Upper lobe of left lung (tissue), 6 donors: ENCODE measurements at regions not wholly inside any gene's neighbourhood (a gene's known extent, or its start where the extent isn't known, plus 50 kb on each side); places are given as distances from the start of the nearest gene placed in this dataset.

Source experiments
- ATAC-seq, 2 donors: fragments of 200-7000 bp; cut with Tn5 transposase; one replicate each; pipeline ENCODE4 v1.9.1; 2022; ENCODE audit warnings: mild to moderate bottlenecking in 2 of 2, moderate library complexity in 2 of 2; ENCODE audit not compliant: low FRiP score in 2 of 2
- DNase-seq, 2 donors: peaks; one replicate each; pipeline ENCODE4 v3.0.0-alpha.2; 2019 to 2020
- H3K27ac ChIP-seq, 4 donors: fragments of 200-600 bp; sonication (generic); one replicate each; pipeline ENCODE4 v1.5.1; 2016 to 2019
- H3K27me3 ChIP-seq, 4 donors: fragments of 200-600 bp; sonication (generic); one replicate each; pipeline ENCODE4 v1.5.1; 2017 to 2019
- H3K36me3 ChIP-seq, 4 donors: fragments of 200-600 bp; sonication (generic); one replicate each; pipeline ENCODE4 v1.5.1; 2016 to 2019
- H3K4me1 ChIP-seq, 4 donors: fragments of 200-600 bp; sonication (generic); one replicate each; pipeline ENCODE4 v1.5.1; 2018 to 2019
- H3K4me3 ChIP-seq, 4 donors: fragments of 200-600 bp; sonication (generic); one replicate each; pipeline ENCODE4 v1.5.1; 2017 to 2019; ENCODE audit warnings: mild to moderate bottlenecking in 2 of 4, moderate library complexity in 1 of 4
- H3K9me3 ChIP-seq, 4 donors: fragments of 200-600 bp; sonication (generic); one replicate each; pipeline ENCODE4 v1.5.1; 2018 to 2019
- CTCF ChIP-seq, 6 experiments: fragments of 450-650 bp in 4 of 6; fragments of 200-600 bp in 2 of 6; sonication (generic) in 2 of 6; IDR thresholded peaks; one replicate each; pipeline ENCODE4 v1.5.1; 2016 to 2019; ENCODE audit warnings: antibody characterized with exemption in 6 of 6
- EP300 ChIP-seq, 4 donors: sonication (generic); formaldehyde crosslinking; IDR thresholded peaks; one replicate each; pipeline ENCODE4 v1.5.1; 2017; ENCODE audit warnings: antibody characterized with exemption in 4 of 4, control low read depth in 2 of 4
- POLR2A ChIP-seq, 4 donors: fragments of 450-650 bp; IDR thresholded peaks; one replicate each; pipeline ENCODE4 v1.5.1; 2016 to 2017; ENCODE audit warnings: antibody characterized with exemption in 4 of 4, mild to moderate bottlenecking in 2 of 4
- POLR2AphosphoS5 ChIP-seq, 2 donors: sonication (generic); formaldehyde crosslinking; IDR thresholded peaks; one replicate each; pipeline ENCODE4 v1.5.1; 2017; ENCODE audit warnings: antibody characterized with exemption in 2 of 2
- WGBS, 2 donors: methylation state at CpG; one replicate each; pipeline ENCODE4 v1.1.5; 2017 to 2018; 5-methylcytosine and 5-hydroxymethylcytosine counted together
- donor health status: DM: no; HTN: no; CAD: no; lungs with moderate emphysema.
- donor health status: DM: no; HTN: yes; CAD: no; lungs with severe emphysema.

DNA sequence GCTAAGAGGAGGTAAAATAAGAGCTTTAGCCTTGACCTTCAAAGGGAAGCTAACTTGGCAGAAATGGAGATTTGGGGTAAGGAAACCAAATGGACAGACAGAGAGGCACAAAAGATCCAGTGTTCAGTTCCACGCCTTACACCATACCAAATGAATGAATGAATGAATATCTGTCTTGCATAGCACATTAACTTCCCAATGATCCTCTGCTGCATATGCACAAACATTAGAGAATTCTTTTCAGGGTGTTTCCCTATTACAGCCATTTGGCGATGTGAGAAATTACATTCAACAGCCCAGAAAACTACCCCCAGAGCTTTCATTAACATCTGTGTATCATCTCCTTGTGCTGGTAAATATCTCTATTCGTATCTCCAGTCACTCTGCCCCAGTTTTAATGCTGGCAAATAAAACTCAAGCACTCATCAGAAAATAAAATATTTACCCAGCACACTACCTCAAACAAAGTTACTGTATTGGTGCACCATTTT is 1056.2 kb downstream of the SORCS3 start:
- Histone ChIP-seq H3K27me3 (no peaks in the 10 kb centered on the region), H3K27ac (no peak overlapping the region), H3K4me1 (no peaks in the 10 kb centered on the region), H3K9me3 (no peaks in the 10 kb centered on the region), H3K4me3 (no peak overlapping the region), H3K36me3 (no peaks in the 10 kb centered on the region)
- DNase-seq = no peak
- no peak for ATAC-seq
- 69 to 71% methylated on average over 3 of the region's 3 CpGs for WGBS, 2 donors
- TF ChIP-seq CTCF (IDR thresholded peaks at IDR 0.05) = no peak

DNA sequence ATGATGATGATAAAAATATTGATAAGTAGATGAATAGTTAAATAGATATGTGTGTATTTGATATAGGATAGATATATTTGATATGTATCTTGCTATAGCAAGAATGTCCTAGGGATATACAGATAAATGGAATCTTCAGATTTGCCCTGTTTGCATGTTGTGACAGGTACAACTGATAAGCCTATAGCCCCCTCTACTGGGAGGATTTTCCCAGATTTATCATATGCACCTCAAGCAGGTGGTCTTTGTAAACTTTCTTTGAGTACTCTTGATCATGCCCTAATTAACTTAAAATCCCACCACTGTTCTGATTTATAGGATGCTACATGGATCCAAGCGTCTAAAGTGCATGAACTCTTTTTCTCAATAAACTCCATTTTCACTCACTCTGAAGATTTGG is 1050.7 kb downstream of the SORCS3 start:
- DNase-seq = no peak
- TF ChIP-seq POLR2AphosphoS5 (IDR thresholded peaks at IDR 0.05) (no peak), POLR2A (IDR thresholded peaks at IDR 0.05) (no peak), EP300 (IDR thresholded peaks at IDR 0.05) (no peak), CTCF (IDR thresholded peaks at IDR 0.05) (no peak)
- 21 to 61% methylated on average over 1 of the region's 1 CpG for WGBS, 2 donors

DNA sequence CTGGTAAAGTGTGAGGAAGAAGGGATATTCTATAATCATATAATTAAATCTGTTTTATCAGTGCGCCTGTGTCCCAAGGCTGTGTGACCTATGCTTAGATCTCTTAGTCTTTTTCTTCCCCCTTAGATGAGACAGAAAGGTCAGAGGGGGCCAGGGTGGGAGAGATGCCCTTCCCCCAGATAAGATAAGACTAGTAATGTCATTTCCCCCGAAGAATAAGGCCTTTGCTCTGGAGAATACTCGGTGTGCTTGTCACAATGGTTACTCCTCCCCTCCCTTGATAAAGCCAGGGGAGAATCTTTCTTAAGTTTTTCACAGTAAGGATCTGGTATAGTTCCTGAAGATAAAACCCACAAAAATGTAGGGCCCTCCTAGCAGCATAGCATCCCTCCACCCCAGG is 1041.8 kb downstream of the SORCS3 start:
- H3K27ac ChIP-seq = no peak overlapping the region
- TF ChIP-seq CTCF (IDR thresholded peaks at IDR 0.05) (no peak), EP300 (IDR thresholded peaks at IDR 0.05) (no peak), POLR2A (IDR thresholded peaks at IDR 0.05) (no peak), POLR2AphosphoS5 (IDR thresholded peaks at IDR 0.05) (no peak)
- DNase-seq (no peak), ATAC-seq (no peak)
- no peak overlapping the region for H3K4me3 ChIP-seq
- no peaks in the 10 kb centered on the region for H3K27me3 ChIP-seq
- 57 to 65% methylated on average over 3 of the region's 3 CpGs for WGBS, 2 donors
- no peaks in the 10 kb centered on the region for H3K36me3 ChIP-seq
- no peaks in the 10 kb centered on the region for H3K9me3 ChIP-seq
- H3K4me1 ChIP-seq = no peaks in the 10 kb centered on the region

More for the DNA sequence above, 1050.7 kb downstream of the SORCS3 start:
- Histone ChIP-seq H3K4me3 (no peak overlapping the region), H3K27me3 (no peaks in the 10 kb centered on the region), H3K27ac (no peak overlapping the region), H3K36me3 (no peaks in the 10 kb centered on the region), H3K9me3 (no peaks in the 10 kb centered on the region), H3K4me1 (no peaks in the 10 kb centered on the region)
- ATAC-seq = no peak

GRCh38 chr10:105681051-105681450 is 1040.0 kb downstream of the SORCS3 start:
- no peaks in the 10 kb centered on the region for H3K27me3 ChIP-seq
- H3K4me1 ChIP-seq = no peaks in the 10 kb centered on the region
- WGBS, 2 donors = 51 to 68% methylated on average over 5 of the region's 5 CpGs
- H3K4me3 ChIP-seq = no peak overlapping the region
- H3K9me3 ChIP-seq = no peaks in the 10 kb centered on the region
- no peak for ATAC-seq
- no peaks in the 10 kb centered on the region for H3K36me3 ChIP-seq
- no peak overlapping the region for H3K27ac ChIP-seq
- TF ChIP-seq POLR2A (IDR thresholded peaks at IDR 0.05) (no peak), EP300 (IDR thresholded peaks at IDR 0.05) (no peak), POLR2AphosphoS5 (IDR thresholded peaks at IDR 0.05) (no peak), CTCF (IDR thresholded peaks at IDR 0.05) (no peak)
- DNase-seq = peak in 1 of 2 donors; percentile 41

- Histone ChIP-seq H3K4me3 (no peak overlapping the region), H3K4me1 (no peaks in the 10 kb centered on the region), H3K27ac (no peak overlapping the region), H3K27me3 (no peaks in the 10 kb centered on the region), H3K9me3 (no peaks in the 10 kb centered on the region), H3K36me3 (no peaks in the 10 kb centered on the region)
- 69 to 88% methylated on average over 1 of the region's 1 CpG for WGBS, 2 donors
- DNase-seq = no peak
- no peak for ATAC-seq
- TF ChIP-seq POLR2AphosphoS5 (IDR thresholded peaks at IDR 0.05) (no peak), POLR2A (IDR thresholded peaks at IDR 0.05) (no peak), CTCF (IDR thresholded peaks at IDR 0.05) (no peak), EP300 (IDR thresholded peaks at IDR 0.05) (no peak)
These were observed 1038.7 kb downstream of the SORCS3 start for GRCh38 chr10:105679781-105680180.
